Neural progenitor cell (in vitro differentiated cells): ENCODE measurements at regions not wholly inside any gene's neighbourhood (a gene's known extent, or its start where the extent isn't known, plus 50 kb on each side); places are given as distances from the start of the nearest gene placed in this dataset.

ENCODE experiments used
- DNase-seq: peaks from one replicate; pipeline ENCODE4 v3.0.0-alpha.2; 2016; ENCODE audit warnings: low spot score
- H2AFZ ChIP-seq: fragments of 200-600 bp; sonication (generic); replicated peaks from 2 replicates; pipeline ENCODE4 v1.6.1; 2016; ENCODE audit warnings: antibody characterized with exemption
- H3F3A ChIP-seq: fragments of 200-600 bp; sonication (generic); 2 replicates; pipeline ENCODE4 v1.6.1; 2016; ENCODE audit warnings: antibody characterized with exemption, low read depth
- H3K27ac ChIP-seq: fragments of 200-600 bp; sonication (generic); 2 replicates; pipeline ENCODE4 v1.5.1; 2016; ENCODE audit warnings: mild to moderate bottlenecking
- H3K27me3 ChIP-seq: fragments of 200-600 bp; sonication (generic); 2 replicates; pipeline ENCODE4 v1.6.1; 2016; ENCODE audit warnings: mild to moderate bottlenecking, moderate library complexity
- H3K36me3 ChIP-seq: fragments of 200-600 bp; sonication (generic); 2 replicates; pipeline ENCODE4 v1.5.1; 2016
- H3K4me1 ChIP-seq: fragments of 200-600 bp; sonication (generic); 2 replicates; pipeline ENCODE4 v1.6.1; 2016; ENCODE audit warnings: mixed run types
- H3K4me2 ChIP-seq: fragments of 200-600 bp; sonication (generic); 2 replicates; pipeline ENCODE4 v1.6.1; 2016
- H3K4me3 ChIP-seq: fragments of 200-600 bp; sonication (generic); 2 replicates; pipeline ENCODE4 v1.5.1; 2016
- H3K79me2 ChIP-seq: fragments of 200-600 bp; sonication (generic); 2 replicates; pipeline ENCODE4 v1.6.1; 2016; ENCODE audit warnings: low read depth
- H3K9ac ChIP-seq: fragments of 200-600 bp; sonication (generic); 2 replicates; pipeline ENCODE4 v1.6.1; 2016
- H3K9me3 ChIP-seq: fragments of 200-600 bp; sonication (generic); 2 replicates; pipeline ENCODE4 v1.5.1; 2016; ENCODE audit warnings: low read depth
- H4K20me1 ChIP-seq: fragments of 200-600 bp; sonication (generic); 2 replicates; pipeline ENCODE4 v1.6.1; 2016; ENCODE audit warnings: low read depth
- H3K27ac Mint-ChIP-seq: 3 replicates; pipeline ENCODE4 v1.8.0; 2021; ENCODE audit warnings: mixed read lengths
- H3K27me3 Mint-ChIP-seq: 2 replicates; pipeline ENCODE4 v1.8.0; 2022; ENCODE audit warnings: low read depth, mild to moderate bottlenecking, inconsistent platforms, moderate library complexity, mixed read lengths; ENCODE audit not compliant: insufficient read depth
- H3K36me3 Mint-ChIP-seq: 3 replicates; pipeline ENCODE4 v1.8.0; 2021; ENCODE audit warnings: mixed read lengths
- H3K4me1 Mint-ChIP-seq: 3 replicates; pipeline ENCODE4 v1.8.0; 2021; ENCODE audit warnings: mixed read lengths
- H3K4me3 Mint-ChIP-seq: 3 replicates; pipeline ENCODE4 v1.8.0; 2021; ENCODE audit warnings: mild to moderate bottlenecking, moderate library complexity, mixed read lengths
- H3K9me3 Mint-ChIP-seq: 3 replicates; pipeline ENCODE4 v1.8.0; 2020; ENCODE audit warnings: mixed read lengths
- CTCF ChIP-seq: fragments of 200-600 bp; sonication (generic); IDR thresholded peaks from 2 replicates; pipeline ENCODE4 v1.5.1; 2017; ENCODE audit warnings: antibody characterized with exemption, mild to moderate bottlenecking
- EZH2 ChIP-seq: fragments of 200-600 bp; sonication (generic); IDR thresholded peaks from 2 replicates; pipeline ENCODE4 v1.6.1; 2017; ENCODE audit warnings: antibody characterized with exemption, mild to moderate bottlenecking, moderate library complexity
- EZH2phosphoT487 ChIP-seq: fragments of 200-600 bp; sonication (generic); IDR thresholded peaks from 2 replicates; pipeline ENCODE4 v1.6.1; 2017; ENCODE audit warnings: antibody characterized with exemption

- Histone ChIP-seq H3K4me3 (no peak overlapping the region), H3F3A (no peaks in the 10 kb centered on the region), H3K27ac (no peak overlapping the region), H3K9me3 (no peaks in the 10 kb centered on the region), H3K4me1 (no peaks in the 10 kb centered on the region), H3K36me3 (no peaks in the 10 kb centered on the region), H3K9ac (no peak overlapping the region), H2AFZ (no peak overlapping the region), H3K79me2 (no peaks in the 10 kb centered on the region), H3K27me3 (no peaks in the 10 kb centered on the region), H4K20me1 (no peaks in the 10 kb centered on the region), H3K4me2 (no peak overlapping the region)
- Mint-ChIP-seq H3K36me3 (no peaks in the 10 kb centered on the region), H3K27ac (no peak overlapping the region), H3K4me3 (no peak overlapping the region), H3K4me1 (no peaks in the 10 kb centered on the region), H3K27me3 (no peaks in the 10 kb centered on the region), H3K9me3 (no peaks in the 10 kb centered on the region)
- peak; percentile 4 for DNase-seq
- TF ChIP-seq EZH2phosphoT487 (no peak), CTCF (no peak), EZH2 (no peak)
These were observed 1052.8 kb downstream of the BRINP3 start for GRCh38 chr1:189424746-189425331.

- H3K9me3 Mint-ChIP-seq = no peaks in the 10 kb centered on the region
- no peaks in the 10 kb centered on the region for H3K36me3 Mint-ChIP-seq
- H3K4me3 ChIP-seq = no peak overlapping the region
- TF ChIP-seq EZH2phosphoT487 (no peak), CTCF (peak; percentile 74)
- H3K27ac Mint-ChIP-seq = no peak overlapping the region
- no peak overlapping the region for H3K4me3 Mint-ChIP-seq
- no peaks in the 10 kb centered on the region for H3K36me3 ChIP-seq
- H3K4me1 ChIP-seq = no peaks in the 10 kb centered on the region
- no peak overlapping the region for H3K9ac ChIP-seq
- no peaks in the 10 kb centered on the region for H3K27me3 Mint-ChIP-seq
- no peak overlapping the region for H3K27ac ChIP-seq
- DNase-seq = peak; percentile 78
- H4K20me1 ChIP-seq = no peaks in the 10 kb centered on the region
- H2AFZ ChIP-seq = no peak overlapping the region
- no peaks in the 10 kb centered on the region for H3K27me3 ChIP-seq
- no peaks in the 10 kb centered on the region for H3K79me2 ChIP-seq
- H3F3A ChIP-seq = no peaks in the 10 kb centered on the region
- H3K4me2 ChIP-seq = no peak overlapping the region
- no peaks in the 10 kb centered on the region for H3K9me3 ChIP-seq
- no peaks in the 10 kb centered on the region for H3K4me1 Mint-ChIP-seq
These were observed 1048.1 kb downstream of the BRINP3 start for GRCh38 chr1:189429610-189430009.

GRCh38 chr1:189431447-189431846 is 1046.2 kb downstream of the BRINP3 start:
- no peak overlapping the region for H2AFZ ChIP-seq
- H3F3A ChIP-seq = no peaks in the 10 kb centered on the region
- no peaks in the 10 kb centered on the region for H3K79me2 ChIP-seq
- no peak overlapping the region for H3K9ac ChIP-seq
- H3K36me3 ChIP-seq = no peaks in the 10 kb centered on the region
- no peak for DNase-seq
- no peaks in the 10 kb centered on the region for H3K4me1 ChIP-seq
- H3K4me3 ChIP-seq = no peak overlapping the region
- H3K27me3 Mint-ChIP-seq = no peaks in the 10 kb centered on the region
- H3K27ac Mint-ChIP-seq = no peak overlapping the region
- no peaks in the 10 kb centered on the region for H3K27me3 ChIP-seq
- H3K4me3 Mint-ChIP-seq = no peak overlapping the region
- H3K9me3 Mint-ChIP-seq = no peaks in the 10 kb centered on the region
- no peaks in the 10 kb centered on the region for H3K9me3 ChIP-seq
- no peaks in the 10 kb centered on the region for H3K4me1 Mint-ChIP-seq
- no peak overlapping the region for H3K4me2 ChIP-seq
- H3K27ac ChIP-seq = no peak overlapping the region
- H3K36me3 Mint-ChIP-seq = no peaks in the 10 kb centered on the region
- TF ChIP-seq EZH2 = no peak
- TF ChIP-seq EZH2phosphoT487 = no peak
- no peak for TF ChIP-seq CTCF
- no peaks in the 10 kb centered on the region for H4K20me1 ChIP-seq
